OCI-LY1 (cell line): ENCODE measurements at regions not wholly inside any gene's neighbourhood (a gene's known extent, or its start where the extent isn't known, plus 50 kb on each side); places are given as distances from the start of the nearest gene placed in this dataset.

Experiments used
- H2AFZ ChIP-seq: fragments of 200-600 bp; sonication (generic), shearing (Covaris generic); 2 replicates; pipeline ENCODE4 v1.6.0; 2014; ENCODE audit warnings: antibody characterized with exemption, mild to moderate bottlenecking, low read length
- H3F3A ChIP-seq: fragments of 200-600 bp; sonication (generic), shearing (Covaris generic); 2 replicates; pipeline ENCODE4 v1.6.0; 2014; ENCODE audit warnings: mild to moderate bottlenecking, antibody characterized with exemption, low read length, moderate library complexity; ENCODE audit not compliant: insufficient read depth
- H3K27ac ChIP-seq: fragments of 200-600 bp; sonication (generic); 2 replicates; pipeline ENCODE4 v1.5.1; 2014; ENCODE audit warnings: low read length, mixed run types, mild to moderate bottlenecking, low read depth; ENCODE audit not compliant: poor library complexity, severe bottlenecking
- H3K27me3 ChIP-seq: fragments of 200-600 bp; sonication (generic); 2 replicates; pipeline ENCODE4 v1.6.0; 2014; ENCODE audit warnings: antibody characterized with exemption, mild to moderate bottlenecking, low read length, moderate library complexity; ENCODE audit not compliant: insufficient read depth
- H3K36me3 ChIP-seq: fragments of 200-600 bp; sonication (generic); 2 replicates; pipeline ENCODE4 v1.6.1; 2014; ENCODE audit warnings: mild to moderate bottlenecking, antibody characterized with exemption, low read length, moderate library complexity, mixed read lengths; ENCODE audit not compliant: insufficient read depth
- H3K4me1 ChIP-seq: fragments of 200-600 bp; sonication (generic); 2 replicates; pipeline ENCODE4 v1.5.1; 2014; ENCODE audit warnings: mild to moderate bottlenecking, low read length, moderate library complexity; ENCODE audit not compliant: insufficient read depth, severe bottlenecking
- H3K4me2 ChIP-seq: fragments of 200-600 bp; sonication (generic), shearing (Covaris generic); 2 replicates; pipeline ENCODE4 v1.6.1; 2014; ENCODE audit warnings: low read length
- H3K4me3 ChIP-seq: fragments of 200-600 bp; sonication (generic); 2 replicates; pipeline ENCODE4 v1.5.1; 2014; ENCODE audit warnings: low read length, low read depth, mild to moderate bottlenecking, mixed read lengths; ENCODE audit not compliant: poor library complexity, severe bottlenecking
- H3K79me2 ChIP-seq: fragments of 200-600 bp; shearing (Covaris generic); 2 replicates; pipeline ENCODE4 v1.6.1; 2016; ENCODE audit warnings: mixed run types, low read length, mixed read lengths; ENCODE audit not compliant: insufficient read depth
- H3K9ac ChIP-seq: fragments of 200-600 bp; sonication (generic), shearing (Covaris generic); 2 replicates; pipeline ENCODE4 v1.6.1; 2014; ENCODE audit warnings: mild to moderate bottlenecking, low read length, mixed read lengths
- H3K9me2 ChIP-seq: fragments of 200-600 bp; sonication (generic), shearing (Covaris generic); 2 replicates; pipeline ENCODE4 v1.6.1; 2014; ENCODE audit warnings: low read depth, mild to moderate bottlenecking, low read length, mixed read lengths
- H3K9me3 ChIP-seq: fragments of 200-600 bp; shearing (Covaris generic); 2 replicates; pipeline ENCODE4 v1.6.1; 2014; ENCODE audit warnings: low read length, mixed read lengths
- H4K20me1 ChIP-seq: fragments of 200-600 bp; sonication (generic), shearing (Covaris generic); 2 replicates; pipeline ENCODE4 v1.6.0; 2016; ENCODE audit warnings: mild to moderate bottlenecking, low read length; ENCODE audit not compliant: insufficient read depth
- CTCF ChIP-seq: fragments of 200-600 bp; sonication (generic), shearing (Covaris generic); IDR thresholded peaks from 2 replicates; pipeline ENCODE4 v1.5.1; 2017; ENCODE audit warnings: mild to moderate bottlenecking, antibody characterized with exemption, low read length, moderate library complexity, mixed read lengths
- EZH2 ChIP-seq: fragments of 200-600 bp; sonication (generic), shearing (Covaris generic); IDR thresholded peaks from 2 replicates; pipeline ENCODE4 v1.8.0; 2017; ENCODE audit warnings: borderline replicate concordance, mixed run types, mild to moderate bottlenecking, antibody characterized with exemption, low read length, moderate library complexity, mixed read lengths

DNA sequence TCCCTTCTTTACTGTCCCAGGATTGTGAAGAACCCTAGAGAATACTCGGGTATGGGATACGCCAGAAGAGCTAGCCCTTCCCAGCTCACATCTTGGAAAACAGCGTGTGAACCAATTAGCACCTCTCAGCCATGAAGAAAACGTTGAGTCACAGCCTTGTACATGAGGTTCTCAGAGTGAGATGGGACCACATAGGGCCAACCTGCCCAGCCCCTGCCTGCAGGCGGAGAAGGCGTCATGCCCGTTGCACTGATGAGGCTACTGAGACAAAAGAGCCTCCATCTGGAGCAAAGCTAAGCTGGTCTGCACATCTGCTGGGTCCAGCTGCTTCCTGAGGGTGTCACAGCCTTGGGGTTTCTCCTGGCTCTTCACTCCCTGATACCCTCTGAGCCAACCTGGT, 92.2 kb downstream of the LBH start:
- no peak overlapping the region for H3K4me2 ChIP-seq
- H3K79me2 ChIP-seq, result no peaks in the 10 kb centered on the region
- H3K27ac ChIP-seq, result no peak overlapping the region
- H3F3A ChIP-seq, result no peaks in the 10 kb centered on the region
- no peaks in the 10 kb centered on the region for H3K27me3 ChIP-seq
- H2AFZ ChIP-seq, result no peak overlapping the region
- no peak overlapping the region for H3K9ac ChIP-seq
- H3K9me2 ChIP-seq, result no peaks in the 10 kb centered on the region
- no peaks in the 10 kb centered on the region for H3K36me3 ChIP-seq
- no peak overlapping the region for H3K4me3 ChIP-seq
- H3K4me1 ChIP-seq, result no peaks in the 10 kb centered on the region
- H4K20me1 ChIP-seq, result no peaks in the 10 kb centered on the region
- H3K9me3 ChIP-seq, result no peaks in the 10 kb centered on the region
- TF ChIP-seq CTCF (no peak), EZH2 (no peak)

- TF ChIP-seq EZH2 (no peak), CTCF (no peak)
- Histone ChIP-seq H3K9me2 (no peaks in the 10 kb centered on the region), H3K27me3 (no peaks in the 10 kb centered on the region), H2AFZ (no peak overlapping the region), H3K4me3 (no peak overlapping the region), H3K27ac (no peak overlapping the region), H3K4me1 (no peaks in the 10 kb centered on the region), H3K4me2 (no peak overlapping the region), H3K79me2 (no peaks in the 10 kb centered on the region), H3K9me3 (no peaks in the 10 kb centered on the region), H3K9ac (no peak overlapping the region), H3K36me3 (no peaks in the 10 kb centered on the region), H3F3A (no peaks in the 10 kb centered on the region), H4K20me1 (no peaks in the 10 kb centered on the region)
These were observed 93.0 kb downstream of the LBH start for GRCh38 chr2:30324245-30324908.

GRCh38 chr2:30325600-30326328, 94.4 kb downstream of the LBH start:
- Histone ChIP-seq H2AFZ (no peak overlapping the region), H3K27ac (no peak overlapping the region), H3K4me3 (no peak overlapping the region), H3K9me3 (no peaks in the 10 kb centered on the region), H3F3A (no peaks in the 10 kb centered on the region), H3K79me2 (no peaks in the 10 kb centered on the region), H3K36me3 (no peaks in the 10 kb centered on the region), H3K27me3 (no peaks in the 10 kb centered on the region), H3K9ac (no peak overlapping the region), H4K20me1 (no peaks in the 10 kb centered on the region), H3K9me2 (no peaks in the 10 kb centered on the region), H3K4me2 (no peak overlapping the region), H3K4me1 (no peaks in the 10 kb centered on the region)
- TF ChIP-seq EZH2, result no peak
